Keratinocyte (primary cell): ENCODE measurements at regions not wholly inside any gene's neighbourhood (a gene's known extent, or its start where the extent isn't known, plus 50 kb on each side); places are given as distances from the start of the nearest gene placed in this dataset.

Source experiments
- DNase-seq: peaks from one replicate; pipeline ENCODE4 v3.0.0-alpha.2; 2011; ENCODE audit warnings: low read depth, missing footprints, low spot score
- FAIRE-seq: peaks from 2 replicates; lab custom pipeline; 2011; peaks lifted over from hg19 to GRCh38; lab: Jason Lieb, UNC
- H2AFZ ChIP-seq: 2 replicates; pipeline ENCODE4 v1.6.0; 2012; ENCODE audit warnings: low read length, control low read depth, inconsistent platforms; ENCODE audit not compliant: control insufficient read depth
- H3K27ac ChIP-seq: 2 replicates; pipeline ENCODE4 v1.5.1; 2011; ENCODE audit warnings: low read length; ENCODE audit not compliant: control insufficient read depth, insufficient read depth
- H3K27me3 ChIP-seq: 3 replicates; pipeline ENCODE4 v1.6.0; 2011; ENCODE audit warnings: low read length; ENCODE audit not compliant: control insufficient read depth, insufficient read depth; ENCODE audit errors: extremely low read depth
- H3K36me3 ChIP-seq, 2 experiments: 2 replicates in 1 of 2; 3 replicates in 1 of 2; pipeline ENCODE4 v1.5.1; 2011; ENCODE audit warnings: low read length in 2 of 2, mild to moderate bottlenecking in 1 of 2; ENCODE audit not compliant: control insufficient read depth in 2 of 2, insufficient read depth in 2 of 2; ENCODE audit errors: extremely low read depth in 1 of 2
- H3K4me1 ChIP-seq: 3 replicates; pipeline ENCODE4 v1.5.1; 2011; ENCODE audit warnings: low read length; ENCODE audit not compliant: control insufficient read depth, insufficient read depth; ENCODE audit errors: extremely low read depth
- H3K4me2 ChIP-seq: 3 replicates; pipeline ENCODE4 v1.6.0; 2011; ENCODE audit warnings: low read depth, low read length; ENCODE audit not compliant: control insufficient read depth, insufficient read depth; ENCODE audit errors: extremely low read depth
- H3K4me3 ChIP-seq, 3 experiments: fragments of 200-600 bp in 1 of 3; sonication (generic) in 1 of 3; 2 replicates in 2 of 3; 3 replicates in 1 of 3; pipeline ENCODE4 v1.5.1; 2011 to 2016; ENCODE audit warnings: low read length in 3 of 3, mild to moderate bottlenecking in 3 of 3, control low read depth in 2 of 3, inconsistent platforms in 1 of 3, low read depth in 1 of 3, mixed read lengths in 1 of 3, mixed run types in 1 of 3, moderate library complexity in 1 of 3; ENCODE audit not compliant: control insufficient read depth in 2 of 3, insufficient read depth in 2 of 3; ENCODE audit errors: extremely low read depth in 1 of 3
- H3K79me2 ChIP-seq: 2 replicates; pipeline ENCODE4 v1.6.0; 2012; ENCODE audit warnings: low read length; ENCODE audit not compliant: control insufficient read depth, insufficient read depth
- H3K9ac ChIP-seq: 3 replicates; pipeline ENCODE4 v1.6.0; 2011; ENCODE audit warnings: low read length; ENCODE audit not compliant: control insufficient read depth, insufficient read depth; ENCODE audit errors: extremely low read depth
- H3K9me1 ChIP-seq: 3 replicates; pipeline ENCODE4 v1.6.0; 2011; ENCODE audit warnings: low read length; ENCODE audit not compliant: control insufficient read depth, insufficient read depth; ENCODE audit errors: extremely low read depth
- H3K9me3 ChIP-seq: 2 replicates; pipeline ENCODE4 v1.5.1; 2012; ENCODE audit warnings: low read depth, low read length; ENCODE audit not compliant: control insufficient read depth
- H4K20me1 ChIP-seq: 3 replicates; pipeline ENCODE4 v1.6.0; 2011; ENCODE audit warnings: low read length; ENCODE audit not compliant: control insufficient read depth, insufficient read depth; ENCODE audit errors: extremely low read depth
- EZH2 ChIP-seq: IDR thresholded peaks from one replicate; pipeline ENCODE4 v1.6.1; 2012; ENCODE audit warnings: inconsistent platforms, mild to moderate bottlenecking, low read length, moderate library complexity
- dilution Hi-C: fragments of 300-500 bp; cut with MboI; formaldehyde crosslinking; loops from one replicate; pipeline ENCODE4 v1.7.0; 2020; ENCODE audit warnings: low sequenced_read_pairs; ENCODE audit not compliant: extremely low pct_ligation_motif_present
- TF ChIP-seq, protein P1 (sequence below), 3 experiments: IDR thresholded peaks in 1 of 3; conservative IDR thresholded peaks in 1 of 3; optimal IDR thresholded peaks in 1 of 3; 2 replicates in 2 of 3; 3 replicates in 1 of 3; pipeline versions ENCODE3 to v1.5.1; 2011; ENCODE audit warnings: low read length in 3 of 3, mild to moderate bottlenecking in 3 of 3, moderate library complexity in 2 of 3, control low read depth in 1 of 3, inconsistent platforms in 1 of 3; ENCODE audit not compliant: insufficient read depth in 2 of 3; ENCODE audit errors: extremely low read depth in 1 of 3

DNA sequence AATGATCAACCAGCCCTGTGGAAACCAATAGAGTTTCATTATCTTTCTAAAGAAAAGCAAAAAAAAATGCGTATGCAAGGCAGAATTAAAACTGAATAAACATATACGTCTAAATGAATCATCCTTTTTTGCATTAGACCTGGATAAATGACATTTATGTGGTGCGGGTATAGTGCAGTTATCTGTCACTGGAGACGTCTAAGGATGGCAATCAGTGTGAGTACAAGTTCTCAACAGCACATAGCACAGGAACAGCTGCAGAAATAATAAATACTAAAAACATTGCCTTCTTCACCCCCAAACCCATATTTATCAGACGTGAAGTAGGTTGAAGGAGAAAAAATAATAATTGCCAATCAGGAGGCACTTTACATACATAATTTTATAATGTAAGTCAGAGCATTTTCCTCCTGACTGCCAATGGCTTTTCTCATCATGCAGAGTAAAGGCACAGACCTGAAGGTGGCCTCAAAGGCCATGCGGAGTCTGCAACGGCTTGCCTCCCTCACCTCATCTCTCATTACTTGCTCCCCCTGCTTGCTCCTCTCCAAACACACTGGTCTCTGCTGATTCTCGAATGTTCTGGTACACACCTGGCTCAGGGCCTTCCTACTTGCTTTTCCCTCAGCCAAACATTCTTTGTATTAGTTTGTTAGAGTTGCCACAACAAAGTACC, 574.7 kb upstream of the PLXNA2 start:
- Histone ChIP-seq H3K36me3 (no peaks in the 10 kb centered on the region), H3K9me3 (no peaks in the 10 kb centered on the region), H3K4me1 (no peaks in the 10 kb centered on the region), H3K9me1 (no peaks in the 10 kb centered on the region), H2AFZ (no peak overlapping the region), H4K20me1 (no peaks in the 10 kb centered on the region), H3K4me2 (no peak overlapping the region), H3K9ac (no peak overlapping the region), H3K79me2 (no peaks in the 10 kb centered on the region), H3K27me3 (no peaks in the 10 kb centered on the region), H3K27ac (no peak overlapping the region), H3K4me3 (no peak overlapping the region)
- dilution Hi-C loops = no loop called here
- FAIRE-seq (no peak), DNase-seq (no peak)
- TF ChIP-seq EZH2 = no peak
- TF ChIP-seq, protein P1, sequence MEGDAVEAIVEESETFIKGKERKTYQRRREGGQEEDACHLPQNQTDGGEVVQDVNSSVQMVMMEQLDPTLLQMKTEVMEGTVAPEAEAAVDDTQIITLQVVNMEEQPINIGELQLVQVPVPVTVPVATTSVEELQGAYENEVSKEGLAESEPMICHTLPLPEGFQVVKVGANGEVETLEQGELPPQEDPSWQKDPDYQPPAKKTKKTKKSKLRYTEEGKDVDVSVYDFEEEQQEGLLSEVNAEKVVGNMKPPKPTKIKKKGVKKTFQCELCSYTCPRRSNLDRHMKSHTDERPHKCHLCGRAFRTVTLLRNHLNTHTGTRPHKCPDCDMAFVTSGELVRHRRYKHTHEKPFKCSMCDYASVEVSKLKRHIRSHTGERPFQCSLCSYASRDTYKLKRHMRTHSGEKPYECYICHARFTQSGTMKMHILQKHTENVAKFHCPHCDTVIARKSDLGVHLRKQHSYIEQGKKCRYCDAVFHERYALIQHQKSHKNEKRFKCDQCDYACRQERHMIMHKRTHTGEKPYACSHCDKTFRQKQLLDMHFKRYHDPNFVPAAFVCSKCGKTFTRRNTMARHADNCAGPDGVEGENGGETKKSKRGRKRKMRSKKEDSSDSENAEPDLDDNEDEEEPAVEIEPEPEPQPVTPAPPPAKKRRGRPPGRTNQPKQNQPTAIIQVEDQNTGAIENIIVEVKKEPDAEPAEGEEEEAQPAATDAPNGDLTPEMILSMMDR (optimal IDR thresholded peaks at IDR 0.05 in 1 of 3, IDR thresholded peaks at IDR 0.05 in 1 of 3, conservative IDR thresholded peaks at IDR 0.05 in 1 of 3; ENCODE audit: extremely low read depth in 1 of 3, insufficient read depth in 2 of 3, low read length in 3 of 3) = no peak

DNA sequence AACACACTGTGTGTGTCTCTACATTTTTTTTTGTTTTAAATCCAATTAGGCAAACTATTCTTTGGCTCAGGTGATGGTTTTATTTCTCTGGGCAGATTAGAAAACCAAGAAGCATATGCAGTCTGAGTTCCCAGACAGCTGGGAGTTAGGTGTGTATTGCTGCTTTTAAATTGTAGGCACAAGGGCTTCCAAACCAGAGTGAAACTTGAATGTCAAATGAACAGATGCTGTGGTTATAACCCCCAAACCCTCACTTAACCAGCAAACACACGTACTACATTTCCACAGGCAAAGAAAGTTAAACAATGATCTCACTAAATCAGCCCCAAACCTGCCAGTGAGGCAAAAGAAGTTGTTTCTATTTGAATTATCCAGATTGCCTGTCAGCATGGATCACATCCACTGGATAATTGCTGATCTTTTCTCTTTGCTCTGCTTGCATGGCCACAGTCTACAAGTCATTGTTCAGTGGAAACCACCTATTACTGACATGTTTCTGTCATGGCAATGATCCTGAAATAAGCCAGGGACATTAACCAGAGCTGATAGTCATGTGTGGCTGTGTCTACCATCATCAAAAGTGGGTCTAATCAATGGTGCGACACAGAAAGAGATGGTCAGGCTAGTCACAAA, 576.5 kb upstream of the PLXNA2 start:
- FAIRE-seq (peak; percentile 43), DNase-seq (no peak)
- dilution Hi-C loops = no loop called here
- Histone ChIP-seq H3K9me1 (no peaks in the 10 kb centered on the region), H3K27ac (no peak overlapping the region), H3K4me1 (no peaks in the 10 kb centered on the region), H3K27me3 (no peaks in the 10 kb centered on the region), H4K20me1 (no peaks in the 10 kb centered on the region), H3K9me3 (no peaks in the 10 kb centered on the region), H2AFZ (no peak overlapping the region), H3K36me3 (no peaks in the 10 kb centered on the region), H3K4me3 (no peak overlapping the region), H3K9ac (no peak overlapping the region), H3K79me2 (no peaks in the 10 kb centered on the region), H3K4me2 (no peak overlapping the region)
- TF ChIP-seq, protein P1 (optimal IDR thresholded peaks at IDR 0.05 in 1 of 3, IDR thresholded peaks at IDR 0.05 in 1 of 3, conservative IDR thresholded peaks at IDR 0.05 in 1 of 3; ENCODE audit: extremely low read depth in 1 of 3, insufficient read depth in 2 of 3, low read length in 3 of 3) = no peak
- no peak for TF ChIP-seq EZH2
